ENCODE measurements at regions not wholly inside any gene's neighbourhood (a gene's known extent, or its start where the extent isn't known, plus 50 kb on each side); places are given as distances from the start of the nearest gene placed in this dataset.

- 0 out of 2 replicates have a peak, but pooled peaks have one; percentile 15 for TF ChIP-seq BRF2 (CRISPR knock-in tag; IDR thresholded peaks at IDR 0.05)
- TF ChIP-seq ZNF513 (CRISPR knock-in tag; conservative IDR thresholded peaks at IDR 0.05), result no peak
- TF ChIP-seq ZNF782 (CRISPR knock-in tag; IDR thresholded peaks at IDR 0.05; ENCODE audit: borderline replicate concordance), result no peak
- peak; percentile 86 for TF ChIP-seq ADNP (CRISPR knock-in tag; IDR thresholded peaks at IDR 0.05)
- peak; percentile 88 for TF ChIP-seq RXRB (CRISPR knock-in tag; IDR thresholded peaks at IDR 0.05; ENCODE audit: borderline replicate concordance)
- TF ChIP-seq BHLHE40 (IDR thresholded peaks at IDR 0.05; ENCODE audit: low read length), result 0 out of 2 replicates have a peak, but pooled peaks have one; percentile 36
- TF ChIP-seq SOX5 (CRISPR knock-in tag; IDR thresholded peaks at IDR 0.05; ENCODE audit: borderline replicate concordance), result peak; percentile 77
- peak; percentile 79 for TF ChIP-seq SP5 (CRISPR knock-in tag; IDR thresholded peaks at IDR 0.05; ENCODE audit: borderline replicate concordance, low read depth)
- peak; percentile 21 for TF ChIP-seq TEAD3 (CRISPR knock-in tag; optimal IDR thresholded peaks at IDR 0.05; ENCODE audit: borderline replicate concordance)
- no peak for TF ChIP-seq ATF3 (CRISPR knock-in tag; IDR thresholded peaks at IDR 0.05)
- TF ChIP-seq ZNF589 (CRISPR knock-in tag; conservative IDR thresholded peaks at IDR 0.05), result no peak
- peak; percentile 75; the same call in 1 of the 2 replicates for TF ChIP-seq HNF4G (IDR thresholded peaks at IDR 0.05; ENCODE audit: borderline replicate concordance, low read depth, low read length)
- no peak for TF ChIP-seq HNF4G (CRISPR knock-in tag; IDR thresholded peaks at IDR 0.05; ENCODE audit: borderline replicate concordance, low read depth)
- no peak for TF ChIP-seq ZSCAN5A (CRISPR knock-in tag; IDR thresholded peaks at IDR 0.05; ENCODE audit: borderline replicate concordance)
- TF ChIP-seq TCF7 (IDR thresholded peaks at IDR 0.05; ENCODE audit: low read depth), result peak; percentile 39; the same call in 1 of the 2 replicates
- TF ChIP-seq ETS1 (CRISPR knock-in tag; IDR thresholded peaks at IDR 0.05), result no peak
- no peak; the same call in 1 of the 2 replicates for TF ChIP-seq ZNF644 (CRISPR knock-in tag; IDR thresholded peaks at IDR 0.05; ENCODE audit: low read depth)
- TF ChIP-seq RORA (CRISPR knock-in tag; IDR thresholded peaks at IDR 0.05), result no peak
- no peak for TF ChIP-seq KAT8 (CRISPR knock-in tag; IDR thresholded peaks at IDR 0.05)
- no peak for TF ChIP-seq SOX6 (IDR thresholded peaks at IDR 0.05)
- TF ChIP-seq SOX6 (CRISPR knock-in tag; IDR thresholded peaks at IDR 0.05), result peak; percentile 54
- no peak for TF ChIP-seq ZBTB44 (CRISPR knock-in tag; IDR thresholded peaks at IDR 0.05)
- TF ChIP-seq ZMYM2 (CRISPR knock-in tag; IDR thresholded peaks at IDR 0.05), result peak; percentile 95
- TF ChIP-seq ZNF598 (CRISPR knock-in tag; IDR thresholded peaks at IDR 0.05; ENCODE audit: borderline replicate concordance), result no peak
- no peak for TF ChIP-seq GATAD1 (CRISPR knock-in tag; IDR thresholded peaks at IDR 0.05)
Observed at GRCh38 chr22:25396615-25397200, 167.8 kb upstream of the GRK3 start (continued).

Measured in HepG2 (cell line).